Gastroesophageal sphincter (tissue), 3 donors: ENCODE measurements at regions not wholly inside any gene's neighbourhood (a gene's known extent, or its start where the extent isn't known, plus 50 kb on each side); places are given as distances from the start of the nearest gene placed in this dataset.

ENCODE experiments used
- EP300 ChIP-seq: sonication (generic); formaldehyde crosslinking; IDR thresholded peaks from one replicate; pipeline ENCODE4 v1.6.1; 2017; ENCODE audit warnings: antibody characterized with exemption, mild to moderate bottlenecking
- POLR2A ChIP-seq, 2 donors: fragments of 450-650 bp; IDR thresholded peaks; one replicate each; pipeline ENCODE4 v1.6.1; 2017; ENCODE audit warnings: antibody characterized with exemption in 2 of 2, mild to moderate bottlenecking in 2 of 2, moderate library complexity in 1 of 2
- POLR2AphosphoS5 ChIP-seq: sonication (generic); formaldehyde crosslinking; IDR thresholded peaks from one replicate; pipeline ENCODE4 v1.6.1; 2017; ENCODE audit warnings: antibody characterized with exemption
- TF ChIP-seq, protein P1 (sequence below), 4 experiments: fragments of 200-600 bp in 2 of 4; fragments of 450-650 bp in 2 of 4; sonication (generic) in 1 of 4; IDR thresholded peaks; one replicate each; pipeline ENCODE4 v1.5.1; 2017 to 2019; ENCODE audit warnings: antibody characterized with exemption in 4 of 4, mild to moderate bottlenecking in 2 of 4, moderate library complexity in 2 of 4

DNA sequence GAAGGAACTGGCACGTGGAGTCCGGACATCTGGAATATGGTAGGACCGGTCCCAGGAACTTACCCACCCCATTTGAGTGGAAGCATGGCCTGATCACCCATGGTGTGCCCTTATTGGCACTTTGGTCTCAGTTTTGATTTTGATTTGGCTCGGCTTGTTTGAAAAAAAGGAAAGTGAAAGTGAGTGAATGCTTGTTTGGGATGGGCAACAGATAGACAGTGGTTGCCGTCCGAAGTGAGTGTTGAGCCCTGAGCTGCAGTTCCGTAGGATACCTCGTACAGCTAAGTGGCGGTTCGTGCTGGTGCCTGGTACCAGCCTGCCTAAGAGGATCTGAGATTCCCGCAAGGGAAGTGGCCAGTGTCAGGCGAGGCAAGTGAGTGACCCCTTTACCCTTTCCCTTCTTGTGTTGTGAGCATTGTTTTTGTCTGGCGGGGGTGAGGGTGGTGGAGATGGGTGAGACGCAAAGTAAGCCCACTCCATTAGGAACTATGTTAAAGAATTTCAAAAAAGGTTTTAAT, 605.8 kb downstream of the UQCRFS1 start:
- TF ChIP-seq POLR2A (IDR thresholded peaks at IDR 0.05) (no peak), POLR2AphosphoS5 (no peak), EP300 (no peak)
- TF ChIP-seq, protein P1, sequence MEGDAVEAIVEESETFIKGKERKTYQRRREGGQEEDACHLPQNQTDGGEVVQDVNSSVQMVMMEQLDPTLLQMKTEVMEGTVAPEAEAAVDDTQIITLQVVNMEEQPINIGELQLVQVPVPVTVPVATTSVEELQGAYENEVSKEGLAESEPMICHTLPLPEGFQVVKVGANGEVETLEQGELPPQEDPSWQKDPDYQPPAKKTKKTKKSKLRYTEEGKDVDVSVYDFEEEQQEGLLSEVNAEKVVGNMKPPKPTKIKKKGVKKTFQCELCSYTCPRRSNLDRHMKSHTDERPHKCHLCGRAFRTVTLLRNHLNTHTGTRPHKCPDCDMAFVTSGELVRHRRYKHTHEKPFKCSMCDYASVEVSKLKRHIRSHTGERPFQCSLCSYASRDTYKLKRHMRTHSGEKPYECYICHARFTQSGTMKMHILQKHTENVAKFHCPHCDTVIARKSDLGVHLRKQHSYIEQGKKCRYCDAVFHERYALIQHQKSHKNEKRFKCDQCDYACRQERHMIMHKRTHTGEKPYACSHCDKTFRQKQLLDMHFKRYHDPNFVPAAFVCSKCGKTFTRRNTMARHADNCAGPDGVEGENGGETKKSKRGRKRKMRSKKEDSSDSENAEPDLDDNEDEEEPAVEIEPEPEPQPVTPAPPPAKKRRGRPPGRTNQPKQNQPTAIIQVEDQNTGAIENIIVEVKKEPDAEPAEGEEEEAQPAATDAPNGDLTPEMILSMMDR (IDR thresholded peaks at IDR 0.05), result no peak
